ENCODE measurements at regions not wholly inside any gene's neighbourhood (a gene's known extent, or its start where the extent isn't known, plus 50 kb on each side); places are given as distances from the start of the nearest gene placed in this dataset.
"Not testable (repeated sequence)": the region's sequence is repeated elsewhere in the genome, so short reads cannot be mapped to it uniquely, and the experiment has no call there.

GRCh38 chr14:88985654-88986053 lies 161.2 kb downstream of the TTC8 start:
- DNase-seq (ENCODE audit: low read depth): no peak

GRCh38 chr14:88986146-88986841 lies 161.8 kb downstream of the TTC8 start:
- DNase-seq (ENCODE audit: low read depth): no peak

- not testable (repeated sequence) for DNase-seq (ENCODE audit: low read depth)
These were observed 162.5 kb downstream of the TTC8 start for GRCh38 chr14:88986908-88987307.

- no peak for DNase-seq (ENCODE audit: low read depth)
These were observed 163.1 kb downstream of the TTC8 start for GRCh38 chr14:88987516-88987915.

- no peak for DNase-seq (ENCODE audit: low read depth)
These were observed 165.5 kb downstream of the TTC8 start for GRCh38 chr14:88989911-88990310.

GRCh38 chr14:88990856-88991255 lies 166.4 kb downstream of the TTC8 start:
- DNase-seq (ENCODE audit: low read depth): no peak

- DNase-seq (ENCODE audit: low read depth): no peak
These were observed 167.6 kb downstream of the TTC8 start for GRCh38 chr14:88992011-88992410.

- no peak for DNase-seq (ENCODE audit: low read depth)
These were observed 169.5 kb downstream of the TTC8 start for GRCh38 chr14:88993946-88994345.

- no peak for DNase-seq (ENCODE audit: low read depth)
These were observed 171.2 kb downstream of the TTC8 start for GRCh38 chr14:88995437-88996198.

- no peak for DNase-seq (ENCODE audit: low read depth)
These were observed 173.6 kb downstream of the TTC8 start for GRCh38 chr14:88998027-88998426.

- no peak for DNase-seq (ENCODE audit: low read depth)
These were observed 174.7 kb downstream of the TTC8 start for GRCh38 chr14:88999137-88999536.

- DNase-seq (ENCODE audit: low read depth): no peak
These were observed 175.8 kb downstream of the TTC8 start for GRCh38 chr14:89000007-89000942.

- DNase-seq (ENCODE audit: low read depth): no peak
These were observed 179.7 kb downstream of the TTC8 start for GRCh38 chr14:89004166-89004565.

GRCh38 chr14:89007906-89008305 lies 183.5 kb downstream of the TTC8 start:
- no peak for DNase-seq (ENCODE audit: low read depth)

- no peak for DNase-seq (ENCODE audit: low read depth)
These were observed 187.2 kb downstream of the TTC8 start for GRCh38 chr14:89011355-89012281.

- DNase-seq (ENCODE audit: low read depth): no peak
These were observed 188.0 kb downstream of the TTC8 start for GRCh38 chr14:89012282-89013097.

GRCh38 chr14:89013098-89013504 lies 188.7 kb downstream of the TTC8 start:
- no peak for DNase-seq (ENCODE audit: low read depth)

- DNase-seq (ENCODE audit: low read depth): no peak
These were observed 189.5 kb downstream of the TTC8 start for GRCh38 chr14:89013698-89014568.

- no peak for DNase-seq (ENCODE audit: low read depth)
These were observed 190.1 kb downstream of the TTC8 start for GRCh38 chr14:89014569-89014850.

- no peak for DNase-seq (ENCODE audit: low read depth)
These were observed 190.6 kb downstream of the TTC8 start for GRCh38 chr14:89015016-89015415.

Measured in activated T-helper 9 cell treated with anti-CD3 and anti-CD28 coated beads, Interleukin-2, amount 50 U/mL, for 16 hours (primary cell).